Thyroid gland (tissue), 4 donors: ENCODE measurements at regions not wholly inside any gene's neighbourhood (a gene's known extent, or its start where the extent isn't known, plus 50 kb on each side); places are given as distances from the start of the nearest gene placed in this dataset.

Experiments
- POLR2A ChIP-seq, 2 donors: fragments of 450-650 bp; IDR thresholded peaks; one replicate each; pipeline ENCODE4 v1.6.1; 2017; ENCODE audit warnings: antibody characterized with exemption in 2 of 2, mild to moderate bottlenecking in 2 of 2, moderate library complexity in 1 of 2
- TF ChIP-seq, protein P1 (sequence below), 6 experiments: fragments of 200-600 bp in 3 of 6; fragments of 450-650 bp in 3 of 6; sonication (generic) in 3 of 6; IDR thresholded peaks; one replicate each; pipeline ENCODE4 v1.5.1; 2016 to 2019; ENCODE audit warnings: antibody characterized with exemption in 6 of 6, mild to moderate bottlenecking in 2 of 6, inconsistent platforms in 1 of 6, moderate library complexity in 1 of 6

DNA sequence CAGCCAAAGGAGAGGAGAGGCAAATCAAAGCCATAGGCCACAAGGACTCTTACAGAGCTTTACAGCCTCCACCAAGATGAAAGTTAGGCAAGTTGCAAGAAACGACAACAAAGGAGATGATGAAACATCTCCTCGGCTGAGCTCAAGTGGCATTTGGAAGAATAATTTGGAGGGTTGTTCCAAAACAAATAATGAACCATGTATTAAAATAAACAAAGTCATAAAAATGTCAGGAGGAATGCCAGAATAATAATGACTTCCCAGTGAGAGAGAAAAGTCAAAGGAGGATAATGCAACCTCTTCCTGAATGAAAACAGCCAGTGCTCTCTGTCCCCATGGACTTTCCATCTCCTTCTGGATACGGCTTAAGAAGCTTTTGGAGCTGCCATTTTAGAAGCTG, 371.4 kb upstream of the ID4 start:
- no peak for TF ChIP-seq POLR2A (IDR thresholded peaks at IDR 0.05)
- TF ChIP-seq, protein P1, sequence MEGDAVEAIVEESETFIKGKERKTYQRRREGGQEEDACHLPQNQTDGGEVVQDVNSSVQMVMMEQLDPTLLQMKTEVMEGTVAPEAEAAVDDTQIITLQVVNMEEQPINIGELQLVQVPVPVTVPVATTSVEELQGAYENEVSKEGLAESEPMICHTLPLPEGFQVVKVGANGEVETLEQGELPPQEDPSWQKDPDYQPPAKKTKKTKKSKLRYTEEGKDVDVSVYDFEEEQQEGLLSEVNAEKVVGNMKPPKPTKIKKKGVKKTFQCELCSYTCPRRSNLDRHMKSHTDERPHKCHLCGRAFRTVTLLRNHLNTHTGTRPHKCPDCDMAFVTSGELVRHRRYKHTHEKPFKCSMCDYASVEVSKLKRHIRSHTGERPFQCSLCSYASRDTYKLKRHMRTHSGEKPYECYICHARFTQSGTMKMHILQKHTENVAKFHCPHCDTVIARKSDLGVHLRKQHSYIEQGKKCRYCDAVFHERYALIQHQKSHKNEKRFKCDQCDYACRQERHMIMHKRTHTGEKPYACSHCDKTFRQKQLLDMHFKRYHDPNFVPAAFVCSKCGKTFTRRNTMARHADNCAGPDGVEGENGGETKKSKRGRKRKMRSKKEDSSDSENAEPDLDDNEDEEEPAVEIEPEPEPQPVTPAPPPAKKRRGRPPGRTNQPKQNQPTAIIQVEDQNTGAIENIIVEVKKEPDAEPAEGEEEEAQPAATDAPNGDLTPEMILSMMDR (IDR thresholded peaks at IDR 0.05): no peak
